ENCODE measurements at regions not wholly inside any gene's neighbourhood (a gene's known extent, or its start where the extent isn't known, plus 50 kb on each side); places are given as distances from the start of the nearest gene placed in this dataset.

DNA sequence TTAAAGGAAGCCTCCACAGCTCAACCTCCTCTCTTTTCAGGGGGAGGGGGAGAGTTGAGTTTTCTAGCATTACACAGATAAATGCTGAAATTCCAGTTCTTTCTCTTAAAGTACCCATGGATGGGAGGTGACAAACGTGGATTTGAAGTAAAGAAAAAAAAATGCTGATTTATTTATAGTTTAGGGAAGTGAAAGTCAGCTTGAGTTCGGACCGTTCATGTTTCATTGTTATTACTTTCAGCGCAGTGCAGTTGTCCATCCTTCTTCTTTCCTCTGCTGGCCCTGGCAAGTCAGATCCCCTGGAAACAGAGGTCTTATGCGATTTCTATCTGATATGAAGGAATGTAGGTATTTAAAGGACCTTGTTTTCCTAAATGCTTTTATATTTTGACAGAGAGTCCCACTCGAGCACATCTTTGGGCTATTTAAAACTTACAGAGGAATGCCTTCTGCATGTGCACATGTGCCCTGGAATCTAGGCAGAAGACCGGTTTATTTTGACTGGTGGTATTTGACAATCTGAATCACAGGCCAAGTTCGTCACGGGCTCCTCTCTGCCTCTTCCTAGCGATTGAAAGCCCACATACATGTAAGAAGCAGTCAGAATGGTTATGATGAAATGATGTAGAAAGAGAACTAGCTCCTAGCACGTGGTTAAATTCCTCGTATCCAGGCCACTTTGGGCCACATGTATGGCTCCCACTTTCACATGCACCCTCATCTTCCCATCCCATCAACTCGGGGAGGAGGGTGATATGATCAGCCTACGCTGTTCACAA is 385.2 kb upstream of the KLF4 start:
- TF ChIP-seq, protein P1, sequence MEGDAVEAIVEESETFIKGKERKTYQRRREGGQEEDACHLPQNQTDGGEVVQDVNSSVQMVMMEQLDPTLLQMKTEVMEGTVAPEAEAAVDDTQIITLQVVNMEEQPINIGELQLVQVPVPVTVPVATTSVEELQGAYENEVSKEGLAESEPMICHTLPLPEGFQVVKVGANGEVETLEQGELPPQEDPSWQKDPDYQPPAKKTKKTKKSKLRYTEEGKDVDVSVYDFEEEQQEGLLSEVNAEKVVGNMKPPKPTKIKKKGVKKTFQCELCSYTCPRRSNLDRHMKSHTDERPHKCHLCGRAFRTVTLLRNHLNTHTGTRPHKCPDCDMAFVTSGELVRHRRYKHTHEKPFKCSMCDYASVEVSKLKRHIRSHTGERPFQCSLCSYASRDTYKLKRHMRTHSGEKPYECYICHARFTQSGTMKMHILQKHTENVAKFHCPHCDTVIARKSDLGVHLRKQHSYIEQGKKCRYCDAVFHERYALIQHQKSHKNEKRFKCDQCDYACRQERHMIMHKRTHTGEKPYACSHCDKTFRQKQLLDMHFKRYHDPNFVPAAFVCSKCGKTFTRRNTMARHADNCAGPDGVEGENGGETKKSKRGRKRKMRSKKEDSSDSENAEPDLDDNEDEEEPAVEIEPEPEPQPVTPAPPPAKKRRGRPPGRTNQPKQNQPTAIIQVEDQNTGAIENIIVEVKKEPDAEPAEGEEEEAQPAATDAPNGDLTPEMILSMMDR (IDR thresholded peaks at IDR 0.05; ENCODE audit: low read length) = no peak
- TF ChIP-seq EZH2 (IDR thresholded peaks at IDR 0.05; ENCODE audit: borderline replicate concordance, low read length) = no peak

Measured in OCI-LY1 (cell line).